SK-N-SH (cell line): ENCODE measurements at regions not wholly inside any gene's neighbourhood (a gene's known extent, or its start where the extent isn't known, plus 50 kb on each side); places are given as distances from the start of the nearest gene placed in this dataset.

Source experiments
- CTCF ChIA-PET: fragments of 300-600, 350-600 bp; formaldehyde crosslinking; extraction: SDS; loops from one replicate; lab custom pipeline; 2021; lab: Yijun Ruan, JAX
- POLR2A ChIA-PET: fragments of 350-600 bp; sonication (Branson Sonifier 250); formaldehyde crosslinking; extraction: SDS; loops from one replicate; lab custom pipeline; 2020; ENCODE audit warnings: antibody characterized with exemption, inconsistent platforms; lab: Yijun Ruan, JAX
- DNase-seq: peaks from one replicate; pipeline ENCODE4 v3.0.0; 2012
- H2AFZ ChIP-seq: fragments of 200-600 bp; sonication (generic); 2 replicates; pipeline ENCODE4 v1.8.1; 2016; ENCODE audit warnings: antibody characterized with exemption, mild to moderate bottlenecking, low read depth
- H3F3A ChIP-seq: fragments of 200-600 bp; sonication (generic); replicated peaks from 2 replicates; pipeline ENCODE3; 2016; ENCODE audit warnings: antibody characterized with exemption, mild to moderate bottlenecking; ENCODE audit not compliant: insufficient read depth
- H3K27ac ChIP-seq, 2 experiments: fragments of 200-500 bp in 1 of 2; fragments of 200-600 bp in 1 of 2; sonication (Bioruptor generic) in 1 of 2; sonication (generic), shearing (Covaris generic) in 1 of 2; 2 replicates each; pipeline versions ENCODE4 v1.5.1 to v1.6.1; 2014 to 2016; ENCODE audit warnings: low read depth in 2 of 2, inconsistent platforms in 1 of 2, low read length in 1 of 2, mild to moderate bottlenecking in 1 of 2, mixed read lengths in 1 of 2
- H3K27me3 ChIP-seq: fragments of 200-600 bp; sonication (generic), shearing (Covaris generic); 2 replicates; pipeline ENCODE4 v1.6.1; 2016; ENCODE audit warnings: mixed run types; ENCODE audit not compliant: insufficient read depth
- H3K36me3 ChIP-seq, 2 experiments: fragments of 200-500 bp in 1 of 2; fragments of 200-600 bp in 1 of 2; sonication (Bioruptor generic) in 1 of 2; sonication (generic) in 1 of 2; replicated peaks in 1 of 2; 2 replicates each; pipeline versions ENCODE3 to v1.5.1; 2014 to 2016; ENCODE audit warnings: low read length in 1 of 2, mild to moderate bottlenecking in 1 of 2; ENCODE audit not compliant: insufficient read depth in 2 of 2, control insufficient read depth in 1 of 2
- H3K4me1 ChIP-seq, 2 experiments: fragments of 200-500 bp in 1 of 2; fragments of 200-600 bp in 1 of 2; sonication (Bioruptor generic) in 1 of 2; sonication (generic), shearing (Covaris generic) in 1 of 2; 2 replicates each; pipeline versions ENCODE4 v1.5.1 to v1.6.1; 2014 to 2016; ENCODE audit warnings: low read depth in 1 of 2, low read length in 1 of 2, mixed run types in 1 of 2; ENCODE audit not compliant: insufficient read depth in 2 of 2, control insufficient read depth in 1 of 2
- H3K4me2 ChIP-seq: fragments of 200-600 bp; sonication (generic), shearing (Covaris generic); 2 replicates; pipeline ENCODE4 v1.6.1; 2017; ENCODE audit warnings: mixed run types
- H3K4me3 ChIP-seq, 2 experiments: fragments of 200-500 bp in 1 of 2; fragments of 200-600 bp in 1 of 2; sonication (Bioruptor generic) in 1 of 2; sonication (generic), shearing (Covaris generic) in 1 of 2; 2 replicates each; pipeline versions ENCODE4 v1.5.1 to v1.8.1; 2014 to 2016; ENCODE audit warnings: low read depth in 2 of 2, inconsistent platforms in 1 of 2, low read length in 1 of 2, mild to moderate bottlenecking in 1 of 2, mixed read lengths in 1 of 2, moderate library complexity in 1 of 2
- H3K79me2 ChIP-seq: fragments of 200-600 bp; sonication (generic); 2 replicates; pipeline ENCODE4 v1.8.1; 2017; ENCODE audit warnings: mild to moderate bottlenecking; ENCODE audit not compliant: insufficient read depth
- H3K9ac ChIP-seq: fragments of 200-600 bp; sonication (generic); 2 replicates; pipeline ENCODE4 v1.6.1; 2017; ENCODE audit warnings: mixed run types
- H3K9me2 ChIP-seq: fragments of 200-600 bp; sonication (generic); 2 replicates; pipeline ENCODE4 v1.6.1; 2017; ENCODE audit warnings: mixed run types
- H3K9me3 ChIP-seq: fragments of 200-600 bp; sonication (generic); 2 replicates; pipeline ENCODE4 v1.6.1; 2017; ENCODE audit warnings: mixed run types, mild to moderate bottlenecking, moderate library complexity
- H4K20me1 ChIP-seq: fragments of 200-600 bp; sonication (generic); 2 replicates; pipeline ENCODE4 v1.6.1; 2017; ENCODE audit warnings: mild to moderate bottlenecking, mixed run types; ENCODE audit not compliant: insufficient read depth
- ELF1 ChIP-seq: IDR thresholded peaks from 2 replicates; pipeline ENCODE4 v1.4.0; 2012
- FOXM1 ChIP-seq: IDR thresholded peaks from 2 replicates; pipeline ENCODE4 v1.4.0; 2012; ENCODE audit warnings: low read depth, mild to moderate bottlenecking
- NFIC ChIP-seq: IDR thresholded peaks from 2 replicates; pipeline ENCODE4 v1.4.0; 2012; ENCODE audit warnings: borderline replicate concordance
- NRF1 ChIP-seq: IDR thresholded peaks from 2 replicates; pipeline ENCODE4 v1.6.1; 2012; ENCODE audit warnings: low read depth, mild to moderate bottlenecking, low read length
- RFX5 ChIP-seq: IDR thresholded peaks from 2 replicates; pipeline ENCODE4 v1.6.1; 2012; ENCODE audit warnings: mild to moderate bottlenecking, improper control_type of control experiment, low read length
- RXRA ChIP-seq: IDR thresholded peaks from 2 replicates; pipeline ENCODE4 v1.4.0; 2012; ENCODE audit warnings: low read depth, mild to moderate bottlenecking, borderline replicate concordance
- SIN3A ChIP-seq: IDR thresholded peaks from 2 replicates; pipeline ENCODE4 v1.6.1; 2012; ENCODE audit warnings: low read depth, mild to moderate bottlenecking, low read length, moderate library complexity, borderline replicate concordance
- SMC3 ChIP-seq: IDR thresholded peaks from 2 replicates; pipeline ENCODE4 v1.6.1; 2012; ENCODE audit warnings: low read depth, low read length, improper control_type of control experiment
- TAF1 ChIP-seq: IDR thresholded peaks from 2 replicates; pipeline ENCODE4 v1.6.1; 2012; ENCODE audit warnings: low read depth, mild to moderate bottlenecking, low read length, moderate library complexity, borderline replicate concordance
- TCF12 ChIP-seq: IDR thresholded peaks from 2 replicates; pipeline ENCODE4 v1.4.0; 2012
- YY1 ChIP-seq: IDR thresholded peaks from 2 replicates; pipeline ENCODE4 v1.4.0; 2012; ENCODE audit warnings: low read depth, mild to moderate bottlenecking
- whole genome bisulfite sequencing: methylation state at CpG from one replicate; pipeline ENCODE4 v1.1.6; 2017; ENCODE audit warnings: low lambda C conversion rate; 5-methylcytosine and 5-hydroxymethylcytosine counted together
- TF ChIP-seq, protein P1 (sequence below): fragments of 150-350 bp; IDR thresholded peaks from 2 replicates; pipeline ENCODE4 v1.6.1; 2016; ENCODE audit warnings: mild to moderate bottlenecking, low read depth, low read length
- TF ChIP-seq, protein P2 (sequence below): IDR thresholded peaks from 2 replicates; pipeline ENCODE4 v1.6.1; 2012; ENCODE audit warnings: mild to moderate bottlenecking, low read depth, low read length, moderate library complexity
- TF ChIP-seq, protein P3 (sequence below): IDR thresholded peaks from 2 replicates; pipeline ENCODE4; 2012

DNA sequence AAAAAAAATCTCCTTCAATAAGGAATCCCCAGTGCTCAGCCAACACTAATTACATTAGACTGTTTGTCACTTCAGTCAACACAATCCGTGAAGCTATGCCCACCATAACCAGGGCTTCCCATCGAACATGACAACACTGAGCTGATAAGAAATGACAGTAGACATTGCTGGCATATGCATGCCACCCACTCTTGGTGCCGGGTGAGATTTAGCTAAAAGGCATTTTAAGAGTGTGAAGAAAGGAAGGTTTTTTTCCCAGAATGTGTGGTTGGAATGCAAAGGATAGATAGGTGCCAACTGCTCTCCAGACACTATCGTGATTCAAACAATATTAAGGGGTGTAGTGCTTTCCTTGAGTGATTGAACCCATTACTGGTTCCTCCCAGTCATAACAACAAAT lies 344.0 kb upstream of the LMCD1 start (continued):
- TF ChIP-seq TCF12 (no peak), SIN3A (no peak)
- TF ChIP-seq, protein P1, sequence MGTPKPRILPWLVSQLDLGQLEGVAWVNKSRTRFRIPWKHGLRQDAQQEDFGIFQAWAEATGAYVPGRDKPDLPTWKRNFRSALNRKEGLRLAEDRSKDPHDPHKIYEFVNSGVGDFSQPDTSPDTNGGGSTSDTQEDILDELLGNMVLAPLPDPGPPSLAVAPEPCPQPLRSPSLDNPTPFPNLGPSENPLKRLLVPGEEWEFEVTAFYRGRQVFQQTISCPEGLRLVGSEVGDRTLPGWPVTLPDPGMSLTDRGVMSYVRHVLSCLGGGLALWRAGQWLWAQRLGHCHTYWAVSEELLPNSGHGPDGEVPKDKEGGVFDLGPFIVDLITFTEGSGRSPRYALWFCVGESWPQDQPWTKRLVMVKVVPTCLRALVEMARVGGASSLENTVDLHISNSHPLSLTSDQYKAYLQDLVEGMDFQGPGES = no peak

DNA sequence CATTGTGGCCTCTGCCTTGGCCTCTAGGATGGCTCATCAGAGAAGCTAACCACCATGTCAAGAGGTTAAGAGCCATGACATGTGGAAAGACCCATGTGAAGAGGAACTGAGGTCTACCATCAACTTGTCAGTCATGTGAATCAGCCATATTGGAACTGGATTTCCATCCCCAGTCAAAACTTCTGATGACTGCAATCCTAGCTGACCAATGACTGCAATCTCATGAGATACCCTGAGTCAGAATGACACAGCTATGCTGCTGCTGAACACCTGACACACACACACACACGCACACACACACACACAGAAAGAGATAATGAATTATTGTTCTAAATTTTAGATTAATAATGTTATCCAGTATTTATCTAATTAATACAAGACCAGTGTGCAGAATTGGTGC lies 337.5 kb upstream of the LMCD1 start:
- ChIA-PET POLR2A (no interaction called here), CTCF (no interaction called here)

DNA sequence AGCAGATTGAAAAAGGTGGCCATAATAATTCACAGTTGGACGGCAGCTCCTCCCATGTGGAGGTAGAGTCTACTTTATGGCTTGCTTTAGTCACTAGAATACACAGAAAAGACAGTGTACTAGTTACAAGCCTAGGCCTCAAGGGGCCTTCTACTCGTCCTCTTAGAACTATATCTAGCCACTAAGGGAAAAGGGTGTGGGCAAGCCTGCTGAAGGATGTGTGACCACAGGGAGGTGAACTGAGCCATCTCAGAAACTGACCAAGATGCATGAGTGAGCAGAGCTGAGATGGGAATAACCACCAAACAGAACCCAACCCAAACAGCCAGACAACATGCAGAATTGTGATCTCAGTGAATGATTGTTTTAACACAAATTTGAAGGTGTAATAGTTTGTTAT lies 335.6 kb upstream of the LMCD1 start:
- DNase-seq = no peak
- no peak overlapping the region for H2AFZ ChIP-seq
- H3F3A ChIP-seq = no peaks in the 10 kb centered on the region
- no peak for TF ChIP-seq FOXM1
- no peaks in the 10 kb centered on the region for H3K36me3 ChIP-seq
- ChIA-PET POLR2A (no interaction called here), CTCF (no interaction called here)
- H3K9me3 ChIP-seq = no peaks in the 10 kb centered on the region
- H3K27me3 ChIP-seq = no peaks in the 10 kb centered on the region
- WGBS = 13% methylated on average over 2 of the region's 2 CpGs
- H3K9ac ChIP-seq = no peak overlapping the region
- H3K79me2 ChIP-seq = no peaks in the 10 kb centered on the region
- H3K27ac ChIP-seq = no peak overlapping the region
- no peak overlapping the region for H3K4me3 ChIP-seq
- H3K4me2 ChIP-seq = no peak overlapping the region
- H3K4me1 ChIP-seq = no peaks in the 10 kb centered on the region
- H4K20me1 ChIP-seq = no peaks in the 10 kb centered on the region
- no peaks in the 10 kb centered on the region for H3K9me2 ChIP-seq

More for the DNA sequence above, 337.5 kb upstream of the LMCD1 start:
- no peaks in the 10 kb centered on the region for H3K9me2 ChIP-seq
- no peaks in the 10 kb centered on the region for H3K27me3 ChIP-seq
- no peak overlapping the region for H3K9ac ChIP-seq
- no peak overlapping the region for H3K4me3 ChIP-seq
- no peaks in the 10 kb centered on the region for H3F3A ChIP-seq
- no peaks in the 10 kb centered on the region for H3K36me3 ChIP-seq
- no peak for TF ChIP-seq NRF1
- no peaks in the 10 kb centered on the region for H3K9me3 ChIP-seq
- no peak overlapping the region for H3K4me2 ChIP-seq
- WGBS = 30% methylated on average over 1 of the region's 1 CpG
- no peaks in the 10 kb centered on the region for H3K4me1 ChIP-seq
- H2AFZ ChIP-seq = no peak overlapping the region
- H4K20me1 ChIP-seq = no peaks in the 10 kb centered on the region
- no peak for DNase-seq
- H3K27ac ChIP-seq = no peak overlapping the region
- no peaks in the 10 kb centered on the region for H3K79me2 ChIP-seq

DNA sequence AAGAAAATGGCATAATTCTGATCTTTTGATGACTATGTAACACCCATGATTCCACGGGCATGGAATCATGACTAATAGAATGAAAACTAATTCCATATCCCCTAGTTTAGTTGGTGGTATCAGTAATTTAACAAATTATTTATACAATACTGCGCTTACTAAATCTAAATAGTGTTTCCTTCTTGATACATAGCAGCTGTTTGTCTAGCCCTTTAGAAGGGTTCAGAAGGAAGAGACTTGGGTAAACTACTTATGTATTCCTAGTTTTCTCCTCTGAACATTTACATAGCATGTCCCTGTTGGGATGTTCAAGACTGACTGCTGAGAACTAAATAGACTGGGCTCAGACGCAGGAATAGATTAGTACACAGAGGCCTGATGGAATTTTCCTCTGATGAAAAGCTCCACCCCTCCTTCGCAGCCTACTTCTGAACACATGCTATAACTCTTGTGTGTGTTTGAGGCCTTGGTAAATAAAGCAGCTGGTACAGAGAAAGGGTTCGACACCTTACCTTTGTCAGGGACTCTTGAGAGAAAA lies 330.6 kb upstream of the LMCD1 start:
- no peaks in the 10 kb centered on the region for H3K27me3 ChIP-seq
- no peak overlapping the region for H3K27ac ChIP-seq
- no peaks in the 10 kb centered on the region for H3F3A ChIP-seq
- H3K4me1 ChIP-seq = no peaks in the 10 kb centered on the region
- ChIA-PET POLR2A (no interaction called here), CTCF (interaction anchor here (0.7 to 1.0 kb wide), 3 partner anchors 12 to 1538 kb away, joined by 3 read pairs; no protein-coding TSS in a partner anchor)
- H3K4me3 ChIP-seq = no peak overlapping the region
- H3K79me2 ChIP-seq = no peaks in the 10 kb centered on the region
- H2AFZ ChIP-seq = no peak overlapping the region
- no peaks in the 10 kb centered on the region for H4K20me1 ChIP-seq
- H3K9me2 ChIP-seq = no peaks in the 10 kb centered on the region
- no peak overlapping the region for H3K4me2 ChIP-seq
- H3K9ac ChIP-seq = no peak overlapping the region
- no peak for DNase-seq
- H3K9me3 ChIP-seq = no peaks in the 10 kb centered on the region
- WGBS = 42% methylated on average over 5 of the region's 5 CpGs
- H3K36me3 ChIP-seq = no peaks in the 10 kb centered on the region
- TF ChIP-seq SMC3 (no peak), RXRA (no peak), RFX5 (no peak), NRF1 (no peak), NFIC (no peak), YY1 (no peak), TAF1 (no peak), ELF1 (no peak)
- TF ChIP-seq, protein P2, sequence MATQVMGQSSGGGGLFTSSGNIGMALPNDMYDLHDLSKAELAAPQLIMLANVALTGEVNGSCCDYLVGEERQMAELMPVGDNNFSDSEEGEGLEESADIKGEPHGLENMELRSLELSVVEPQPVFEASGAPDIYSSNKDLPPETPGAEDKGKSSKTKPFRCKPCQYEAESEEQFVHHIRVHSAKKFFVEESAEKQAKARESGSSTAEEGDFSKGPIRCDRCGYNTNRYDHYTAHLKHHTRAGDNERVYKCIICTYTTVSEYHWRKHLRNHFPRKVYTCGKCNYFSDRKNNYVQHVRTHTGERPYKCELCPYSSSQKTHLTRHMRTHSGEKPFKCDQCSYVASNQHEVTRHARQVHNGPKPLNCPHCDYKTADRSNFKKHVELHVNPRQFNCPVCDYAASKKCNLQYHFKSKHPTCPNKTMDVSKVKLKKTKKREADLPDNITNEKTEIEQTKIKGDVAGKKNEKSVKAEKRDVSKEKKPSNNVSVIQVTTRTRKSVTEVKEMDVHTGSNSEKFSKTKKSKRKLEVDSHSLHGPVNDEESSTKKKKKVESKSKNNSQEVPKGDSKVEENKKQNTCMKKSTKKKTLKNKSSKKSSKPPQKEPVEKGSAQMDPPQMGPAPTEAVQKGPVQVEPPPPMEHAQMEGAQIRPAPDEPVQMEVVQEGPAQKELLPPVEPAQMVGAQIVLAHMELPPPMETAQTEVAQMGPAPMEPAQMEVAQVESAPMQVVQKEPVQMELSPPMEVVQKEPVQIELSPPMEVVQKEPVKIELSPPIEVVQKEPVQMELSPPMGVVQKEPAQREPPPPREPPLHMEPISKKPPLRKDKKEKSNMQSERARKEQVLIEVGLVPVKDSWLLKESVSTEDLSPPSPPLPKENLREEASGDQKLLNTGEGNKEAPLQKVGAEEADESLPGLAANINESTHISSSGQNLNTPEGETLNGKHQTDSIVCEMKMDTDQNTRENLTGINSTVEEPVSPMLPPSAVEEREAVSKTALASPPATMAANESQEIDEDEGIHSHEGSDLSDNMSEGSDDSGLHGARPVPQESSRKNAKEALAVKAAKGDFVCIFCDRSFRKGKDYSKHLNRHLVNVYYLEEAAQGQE = no peak
- TF ChIP-seq, protein P3, sequence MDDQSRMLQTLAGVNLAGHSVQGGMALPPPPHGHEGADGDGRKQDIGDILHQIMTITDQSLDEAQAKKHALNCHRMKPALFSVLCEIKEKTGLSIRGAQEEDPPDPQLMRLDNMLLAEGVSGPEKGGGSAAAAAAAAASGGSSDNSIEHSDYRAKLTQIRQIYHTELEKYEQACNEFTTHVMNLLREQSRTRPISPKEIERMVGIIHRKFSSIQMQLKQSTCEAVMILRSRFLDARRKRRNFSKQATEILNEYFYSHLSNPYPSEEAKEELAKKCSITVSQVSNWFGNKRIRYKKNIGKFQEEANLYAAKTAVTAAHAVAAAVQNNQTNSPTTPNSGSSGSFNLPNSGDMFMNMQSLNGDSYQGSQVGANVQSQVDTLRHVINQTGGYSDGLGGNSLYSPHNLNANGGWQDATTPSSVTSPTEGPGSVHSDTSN = no peak
- TF ChIP-seq, protein P1 = no peak
